Caco-2 (cell line): ENCODE measurements at regions not wholly inside any gene's neighbourhood (a gene's known extent, or its start where the extent isn't known, plus 50 kb on each side); places are given as distances from the start of the nearest gene placed in this dataset.

Source experiments
- BruUV-seq: library from RNA; stranded (reverse); fragments of 400-500 nt; replicated peaks from 2 replicates; lab custom pipeline; 2021; lab: Mats Ljungman, UMichigan
- CTCF ChIA-PET: fragments of 300-600 bp; sonication (Branson Sonifier 250); formaldehyde crosslinking; loops from one replicate; lab custom pipeline; 2022; ENCODE audit warnings: antibody characterized with exemption; lab: Charles Lee
- POLR2A ChIA-PET: fragments of 300-600 bp; sonication (Branson Sonifier 250); formaldehyde crosslinking; loops from one replicate; lab custom pipeline; 2022; ENCODE audit warnings: antibody characterized with exemption; lab: Charles Lee
- DNase-seq, 2 experiments: peaks; one replicate each; pipeline versions ENCODE4 v3.0.0 to v3.0.0-alpha.2; 2020 to 2022
- H3K27me3 ChIP-seq: replicated peaks from 2 replicates; pipeline ENCODE4 v1.6.0; 2011; ENCODE audit warnings: low read length; ENCODE audit not compliant: control insufficient read depth, insufficient read depth
- H3K36me3 ChIP-seq: 2 replicates; pipeline ENCODE4 v1.5.1; 2011; ENCODE audit warnings: low read length; ENCODE audit not compliant: control insufficient read depth, insufficient read depth
- H3K4me1 ChIP-seq: fragments of 250-450 bp; sonication (Bioruptor Pico); 2 replicates; pipeline ENCODE4 v1.5.1; 2020; ENCODE audit warnings: mild to moderate bottlenecking
- H3K4me3 ChIP-seq: 2 replicates; pipeline ENCODE4 v1.5.1; 2011; ENCODE audit warnings: low read depth, mild to moderate bottlenecking, control low read depth, low read length
- H3K9me3 ChIP-seq: fragments of 250-450 bp; sonication (Bioruptor Pico); 2 replicates; pipeline ENCODE4 v1.5.1; 2020; ENCODE audit warnings: mild to moderate bottlenecking, moderate library complexity
- H3K27ac Mint-ChIP-seq: one replicate; pipeline ENCODE4 v1.8.0; 2022; ENCODE audit warnings: mixed read lengths; ENCODE audit not compliant: unreplicated experiment
- H3K27me3 Mint-ChIP-seq: one replicate; pipeline ENCODE4 v1.8.0; 2022; ENCODE audit warnings: mixed read lengths; ENCODE audit not compliant: insufficient read depth, unreplicated experiment
- H3K36me3 Mint-ChIP-seq: one replicate; pipeline ENCODE4 v1.8.0; 2022; ENCODE audit warnings: mild to moderate bottlenecking, mixed read lengths; ENCODE audit not compliant: insufficient read depth, unreplicated experiment
- H3K4me1 Mint-ChIP-seq: one replicate; pipeline ENCODE4 v1.8.0; 2022; ENCODE audit warnings: low read depth, mixed read lengths; ENCODE audit not compliant: unreplicated experiment
- H3K4me3 Mint-ChIP-seq: one replicate; pipeline ENCODE4 v1.8.0; 2022; ENCODE audit warnings: mild to moderate bottlenecking, moderate library complexity, mixed read lengths; ENCODE audit not compliant: unreplicated experiment
- H3K9me3 Mint-ChIP-seq: one replicate; pipeline ENCODE4 v1.8.0; 2022; ENCODE audit warnings: mixed read lengths; ENCODE audit not compliant: unreplicated experiment
- CTCF ChIP-seq, 2 experiments: fragments of 200-600 bp in 1 of 2; IDR thresholded peaks; 1 replicate in 1 of 2; 2 replicates in 1 of 2; pipeline versions ENCODE4 v1.5.1 to v1.8.0; 2011 to 2022; ENCODE audit warnings: antibody characterized with exemption in 1 of 2, control low read depth in 1 of 2, inconsistent platforms in 1 of 2, low read depth in 1 of 2, low read length in 1 of 2, mild to moderate bottlenecking in 1 of 2, moderate library complexity in 1 of 2; ENCODE audit not compliant: insufficient read depth in 1 of 2, severe bottlenecking in 1 of 2, unreplicated experiment in 1 of 2
- intact Hi-C: fragments of 100-400 bp; cut with micrococcal nuclease; formaldehyde crosslinking; loops from one replicate; pipeline ENCODE4 v1.10.0; 2022; ENCODE audit not compliant: unreplicated experiment

DNA sequence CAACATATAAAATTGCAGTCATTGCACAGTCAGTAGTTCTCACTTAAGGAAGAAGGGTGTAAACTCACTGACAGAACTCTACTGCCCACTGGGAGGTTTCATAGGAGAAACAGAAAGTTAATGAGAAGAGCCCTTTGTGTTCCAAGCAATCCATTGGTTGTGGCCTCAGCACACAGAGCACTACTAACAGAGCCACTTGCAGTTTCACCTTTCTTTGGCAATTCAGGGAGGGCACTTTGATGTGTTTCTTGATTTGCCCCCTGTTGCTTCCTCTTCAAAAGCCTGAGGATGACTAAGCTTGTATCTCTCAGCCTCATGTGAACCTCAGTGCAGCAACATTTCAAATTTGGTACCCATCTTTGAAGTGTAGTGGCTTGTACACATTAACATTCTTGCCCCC lies 409.4 kb downstream of the DMRTA1 start:
- Histone ChIP-seq H3K27me3 (no peaks in the 10 kb centered on the region), H3K9me3 (no peaks in the 10 kb centered on the region), H3K36me3 (no peaks in the 10 kb centered on the region), H3K4me1 (no peaks in the 10 kb centered on the region), H3K4me3 (no peak overlapping the region)
- DNase-seq, result no peak
- H3K4me1 Mint-ChIP-seq, result no peaks in the 10 kb centered on the region
- POLR2A ChIA-PET, result no interaction called here
- no peak overlapping the region for H3K4me3 Mint-ChIP-seq
- no peaks in the 10 kb centered on the region for H3K36me3 Mint-ChIP-seq
- BruUV-seq, result no TSS peak
- no peaks in the 10 kb centered on the region for H3K27me3 Mint-ChIP-seq
- intact Hi-C loops, result no loop called here
- H3K27ac Mint-ChIP-seq, result no peak overlapping the region
- CTCF ChIA-PET, result interaction anchor here (0.6 kb wide), 1 partner anchor 21 kb away, joined by 3 read pairs; no protein-coding TSS in a partner anchor
- H3K9me3 Mint-ChIP-seq, result no peaks in the 10 kb centered on the region
- no peak for TF ChIP-seq CTCF (IDR thresholded peaks at IDR 0.05; ENCODE audit: insufficient read depth in 1 of 2, low read depth in 1 of 2, low read length in 1 of 2, severe bottlenecking in 1 of 2, unreplicated experiment in 1 of 2)

DNA sequence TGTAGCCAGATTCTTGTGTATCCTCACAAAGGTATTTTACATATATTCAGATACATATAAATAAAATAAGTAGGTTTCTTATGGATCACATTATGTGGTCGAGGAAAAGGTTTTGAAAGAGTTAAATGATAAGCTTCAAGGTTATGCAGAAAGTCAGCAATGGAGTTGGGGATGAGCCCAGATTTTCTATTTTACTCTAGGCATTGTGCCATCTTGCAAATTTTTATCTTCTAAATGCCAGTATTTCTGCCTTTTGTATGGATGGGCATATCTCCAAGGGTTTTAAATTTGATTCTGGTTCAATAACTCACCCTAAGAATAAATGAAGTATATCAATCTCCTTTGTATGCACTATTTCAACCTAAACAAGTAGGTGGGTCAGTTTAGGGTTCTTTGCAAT lies 410.7 kb downstream of the DMRTA1 start:
- Mint-ChIP-seq H3K4me1 (no peaks in the 10 kb centered on the region), H3K27ac (no peak overlapping the region), H3K36me3 (no peaks in the 10 kb centered on the region), H3K9me3 (no peaks in the 10 kb centered on the region), H3K27me3 (no peaks in the 10 kb centered on the region), H3K4me3 (no peak overlapping the region)
- CTCF ChIA-PET, result no interaction called here
- Histone ChIP-seq H3K4me3 (no peak overlapping the region), H3K27me3 (no peaks in the 10 kb centered on the region), H3K9me3 (no peaks in the 10 kb centered on the region), H3K36me3 (no peaks in the 10 kb centered on the region), H3K4me1 (no peaks in the 10 kb centered on the region)
- intact Hi-C loops, result no loop called here
- DNase-seq, result no peak
- no TSS peak for BruUV-seq
- no peak for TF ChIP-seq CTCF (IDR thresholded peaks at IDR 0.05; ENCODE audit: insufficient read depth in 1 of 2, low read depth in 1 of 2, low read length in 1 of 2, severe bottlenecking in 1 of 2, unreplicated experiment in 1 of 2)
- POLR2A ChIA-PET, result no interaction called here

DNA sequence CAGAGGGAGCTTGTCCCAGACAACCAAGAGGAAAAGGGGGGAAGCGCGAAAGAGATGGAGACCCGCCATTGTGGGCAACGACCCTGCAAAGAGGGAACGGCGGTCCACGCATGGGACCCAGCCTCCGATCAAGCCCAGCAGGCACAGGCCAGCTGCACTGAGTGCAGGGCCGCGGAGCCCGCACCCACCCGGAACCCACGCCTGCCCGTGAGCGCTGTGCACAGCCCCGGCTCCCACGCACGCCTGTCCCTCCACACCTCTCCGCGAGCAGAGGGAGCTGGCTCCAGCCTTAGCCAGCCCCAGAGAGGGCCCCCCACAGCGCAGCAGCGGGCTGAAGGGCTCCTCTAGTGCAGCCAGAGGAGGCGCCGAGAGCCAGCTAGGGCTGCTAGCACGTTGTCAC lies 416.5 kb downstream of the DMRTA1 start:
- BruUV-seq, result no TSS peak
- H3K4me1 Mint-ChIP-seq, result no peaks in the 10 kb centered on the region

More for the DNA sequence above, 416.5 kb downstream of the DMRTA1 start:
- Histone ChIP-seq H3K9me3 (no peaks in the 10 kb centered on the region), H3K27me3 (no peaks in the 10 kb centered on the region), H3K4me3 (no peak overlapping the region), H3K4me1 (no peaks in the 10 kb centered on the region), H3K36me3 (no peaks in the 10 kb centered on the region)
- Mint-ChIP-seq H3K27ac (no peak overlapping the region), H3K9me3 (no peaks in the 10 kb centered on the region), H3K27me3 (no peaks in the 10 kb centered on the region), H3K36me3 (no peaks in the 10 kb centered on the region), H3K4me3 (no peak overlapping the region)
- POLR2A ChIA-PET, result no interaction called here
- TF ChIP-seq CTCF (IDR thresholded peaks at IDR 0.05; ENCODE audit: insufficient read depth in 1 of 2, low read depth in 1 of 2, low read length in 1 of 2, severe bottlenecking in 1 of 2, unreplicated experiment in 1 of 2), result no peak
- intact Hi-C loops, result no loop called here
- CTCF ChIA-PET, result no interaction called here
- no peak for DNase-seq
